Tibial nerve (tissue), 4 donors: ENCODE measurements at regions not wholly inside any gene's neighbourhood (a gene's known extent, or its start where the extent isn't known, plus 50 kb on each side); places are given as distances from the start of the nearest gene placed in this dataset.

Experiments used
- DNase-seq, 2 donors: peaks; one replicate each; pipeline ENCODE4 v3.0.0-alpha.2; 2019; ENCODE audit warnings: low spot score in 2 of 2
- H3K27ac ChIP-seq, 4 donors: fragments of 200-600 bp; sonication (generic) in 3 of 4; one replicate each; pipeline ENCODE4 v1.5.1; 2017 to 2019; ENCODE audit warnings: mild to moderate bottlenecking in 1 of 4
- H3K27me3 ChIP-seq, 2 donors: fragments of 200-600 bp; sonication (generic) in 1 of 2; one replicate each; pipeline versions ENCODE4 v1.5.1 to v1.6.0; 2017 to 2019
- H3K36me3 ChIP-seq, 3 donors: fragments of 200-600 bp; sonication (generic); one replicate each; pipeline ENCODE4 v1.5.1; 2018 to 2019
- H3K4me1 ChIP-seq, 4 donors: fragments of 200-600 bp; sonication (generic) in 3 of 4; one replicate each; pipeline ENCODE4 v1.5.1; 2017 to 2019
- H3K4me3 ChIP-seq, 4 donors: fragments of 200-600 bp; sonication (generic) in 3 of 4; one replicate each; pipeline ENCODE4 v1.5.1; 2017 to 2019; ENCODE audit warnings: mild to moderate bottlenecking in 1 of 4, moderate library complexity in 1 of 4
- H3K9me3 ChIP-seq, 4 donors: fragments of 200-600 bp; sonication (generic) in 3 of 4; one replicate each; pipeline ENCODE4 v1.5.1; 2017 to 2019
- EP300 ChIP-seq, 2 donors: sonication (generic); formaldehyde crosslinking; IDR thresholded peaks; one replicate each; pipeline ENCODE4 v1.6.1; 2017; ENCODE audit warnings: antibody characterized with exemption in 2 of 2, mild to moderate bottlenecking in 1 of 2
- POLR2A ChIP-seq, 2 donors: fragments of 450-650 bp; IDR thresholded peaks; one replicate each; pipeline ENCODE4 v1.6.1; 2017; ENCODE audit warnings: antibody characterized with exemption in 2 of 2, mild to moderate bottlenecking in 2 of 2, moderate library complexity in 2 of 2
- WGBS, 2 donors: methylation state at CpG; one replicate each; pipeline ENCODE4 v1.1.5; 2018; 5-methylcytosine and 5-hydroxymethylcytosine counted together
- TF ChIP-seq, protein P1 (sequence below), 5 experiments: fragments of 200-600 bp in 3 of 5; fragments of 450-650 bp in 2 of 5; sonication (generic) in 3 of 5; IDR thresholded peaks; one replicate each; pipeline ENCODE4 v1.5.1; 2016 to 2019; ENCODE audit warnings: antibody characterized with exemption in 5 of 5, mild to moderate bottlenecking in 3 of 5, moderate library complexity in 2 of 5

GRCh38 chr7:19971956-19972355, 198.5 kb upstream of the TMEM196 start:
- DNase-seq = no peak
- Histone ChIP-seq H3K4me3 (no peak overlapping the region), H3K9me3 (no peaks in the 10 kb centered on the region), H3K4me1 (no peaks in the 10 kb centered on the region), H3K27ac (no peak overlapping the region), H3K36me3 (no peaks in the 10 kb centered on the region), H3K27me3 (no peaks in the 10 kb centered on the region)
- TF ChIP-seq EP300 (IDR thresholded peaks at IDR 0.05) (no peak), POLR2A (IDR thresholded peaks at IDR 0.05) (no peak)
- TF ChIP-seq, protein P1, sequence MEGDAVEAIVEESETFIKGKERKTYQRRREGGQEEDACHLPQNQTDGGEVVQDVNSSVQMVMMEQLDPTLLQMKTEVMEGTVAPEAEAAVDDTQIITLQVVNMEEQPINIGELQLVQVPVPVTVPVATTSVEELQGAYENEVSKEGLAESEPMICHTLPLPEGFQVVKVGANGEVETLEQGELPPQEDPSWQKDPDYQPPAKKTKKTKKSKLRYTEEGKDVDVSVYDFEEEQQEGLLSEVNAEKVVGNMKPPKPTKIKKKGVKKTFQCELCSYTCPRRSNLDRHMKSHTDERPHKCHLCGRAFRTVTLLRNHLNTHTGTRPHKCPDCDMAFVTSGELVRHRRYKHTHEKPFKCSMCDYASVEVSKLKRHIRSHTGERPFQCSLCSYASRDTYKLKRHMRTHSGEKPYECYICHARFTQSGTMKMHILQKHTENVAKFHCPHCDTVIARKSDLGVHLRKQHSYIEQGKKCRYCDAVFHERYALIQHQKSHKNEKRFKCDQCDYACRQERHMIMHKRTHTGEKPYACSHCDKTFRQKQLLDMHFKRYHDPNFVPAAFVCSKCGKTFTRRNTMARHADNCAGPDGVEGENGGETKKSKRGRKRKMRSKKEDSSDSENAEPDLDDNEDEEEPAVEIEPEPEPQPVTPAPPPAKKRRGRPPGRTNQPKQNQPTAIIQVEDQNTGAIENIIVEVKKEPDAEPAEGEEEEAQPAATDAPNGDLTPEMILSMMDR (IDR thresholded peaks at IDR 0.05) = no peak
- 72% methylated on average over 2 of the region's 2 CpGs for WGBS, 2 donors

- H3K4me3 ChIP-seq = no peak overlapping the region
- no peaks in the 10 kb centered on the region for H3K4me1 ChIP-seq
- no peaks in the 10 kb centered on the region for H3K27me3 ChIP-seq
- H3K27ac ChIP-seq = peak overlapping the region in 1 of 4 donors; percentile 14
- H3K9me3 ChIP-seq = no peaks in the 10 kb centered on the region
- H3K36me3 ChIP-seq = no peaks in the 10 kb centered on the region
- TF ChIP-seq EP300 (IDR thresholded peaks at IDR 0.05) (no peak), POLR2A (IDR thresholded peaks at IDR 0.05) (no peak)
- TF ChIP-seq, protein P1 (IDR thresholded peaks at IDR 0.05) = no peak
- DNase-seq = no peak
Observed at GRCh38 chr7:19970514-19970913, 197.1 kb upstream of the TMEM196 start.

- Histone ChIP-seq H3K4me1 (no peaks in the 10 kb centered on the region), H3K27ac (peak overlapping the region in 1 of 4 donors; percentile 14), H3K27me3 (no peaks in the 10 kb centered on the region), H3K4me3 (no peak overlapping the region), H3K9me3 (no peaks in the 10 kb centered on the region), H3K36me3 (no peaks in the 10 kb centered on the region)
- DNase-seq = no peak
- WGBS, 2 donors = 29 to 40% methylated on average over 4 of the region's 4 CpGs
- TF ChIP-seq EP300 (IDR thresholded peaks at IDR 0.05) (no peak), POLR2A (IDR thresholded peaks at IDR 0.05) (no peak)
- TF ChIP-seq, protein P1 (IDR thresholded peaks at IDR 0.05) = no peak
Observed at GRCh38 chr7:19969859-19970493, 196.6 kb upstream of the TMEM196 start.

- no peak for DNase-seq
- H3K9me3 ChIP-seq = no peaks in the 10 kb centered on the region
Observed at GRCh38 chr7:19964246-19964645, 190.8 kb upstream of the TMEM196 start.

GRCh38 chr7:19963695-19964094, 190.3 kb upstream of the TMEM196 start:
- no peaks in the 10 kb centered on the region for H3K36me3 ChIP-seq
- no peaks in the 10 kb centered on the region for H3K9me3 ChIP-seq
- WGBS, 2 donors = 60 to 71% methylated on average over 1 of the region's 1 CpG
- no peak overlapping the region for H3K4me3 ChIP-seq
- H3K27ac ChIP-seq = no peak overlapping the region
- H3K27me3 ChIP-seq = no peaks in the 10 kb centered on the region
- TF ChIP-seq, protein P1 (IDR thresholded peaks at IDR 0.05) = no peak
- no peak for TF ChIP-seq EP300 (IDR thresholded peaks at IDR 0.05)
- no peak for TF ChIP-seq POLR2A (IDR thresholded peaks at IDR 0.05)
- H3K4me1 ChIP-seq = peaks cover 0 to 10% (median 0%) of the 10 kb centered on the region in 4 donors
- DNase-seq = no peak

More at GRCh38 chr7:19964246-19964645, 190.8 kb upstream of the TMEM196 start:
- no peaks in the 10 kb centered on the region for H3K27me3 ChIP-seq
- TF ChIP-seq POLR2A (IDR thresholded peaks at IDR 0.05) (no peak), EP300 (IDR thresholded peaks at IDR 0.05) (no peak)
- TF ChIP-seq, protein P1 (IDR thresholded peaks at IDR 0.05) = no peak
- H3K27ac ChIP-seq = no peak overlapping the region
- no peak overlapping the region for H3K4me3 ChIP-seq
- H3K36me3 ChIP-seq = no peaks in the 10 kb centered on the region
- 36 to 43% methylated on average over 2 of the region's 2 CpGs for WGBS, 2 donors
- H3K4me1 ChIP-seq = peaks cover 0 to 10% (median 0%) of the 10 kb centered on the region in 4 donors
